ENCODE measurements at regions not wholly inside any gene's neighbourhood (a gene's known extent, or its start where the extent isn't known, plus 50 kb on each side); places are given as distances from the start of the nearest gene placed in this dataset.
"Not testable (repeated sequence)": the region's sequence is repeated elsewhere in the genome, so short reads cannot be mapped to it uniquely, and the experiment has no call there.

GRCh38 chr7:97928844-97929243, 56.6 kb upstream of the ASNS start:
- not testable (repeated sequence) for DNase-seq

GRCh38 chr7:97927790-97928748, 55.9 kb upstream of the ASNS start:
- peak; percentile 38 to 69 (median 46) for DNase-seq
